GM23248 (cell line): ENCODE measurements at regions not wholly inside any gene's neighbourhood (a gene's known extent, or its start where the extent isn't known, plus 50 kb on each side); places are given as distances from the start of the nearest gene placed in this dataset.

Source experiments
- DNase-seq: peaks from one replicate; pipeline ENCODE4 v3.0.0-alpha.2; 2015
- H2AFZ ChIP-seq: fragments of 200-600 bp; sonication (generic); 2 replicates; pipeline ENCODE4 v1.6.1; 2016; ENCODE audit warnings: antibody characterized with exemption
- H3F3A ChIP-seq: fragments of 200-600 bp; sonication (generic); 2 replicates; pipeline ENCODE4 v1.6.1; 2016; ENCODE audit warnings: mild to moderate bottlenecking, antibody characterized with exemption, mixed run types; ENCODE audit not compliant: insufficient read depth
- H3K27ac ChIP-seq: fragments of 200-600 bp; sonication (generic); 2 replicates; pipeline ENCODE4 v1.5.1; 2016; ENCODE audit warnings: mild to moderate bottlenecking
- H3K27me3 ChIP-seq: fragments of 200-600 bp; sonication (generic); replicated peaks from 2 replicates; pipeline ENCODE4 v1.6.1; 2016; ENCODE audit warnings: mild to moderate bottlenecking; ENCODE audit not compliant: insufficient read depth
- H3K36me3 ChIP-seq: fragments of 200-600 bp; sonication (generic); 2 replicates; pipeline ENCODE4 v1.6.1; 2016; ENCODE audit warnings: low read depth, mild to moderate bottlenecking
- H3K4me1 ChIP-seq: fragments of 200-600 bp; sonication (generic); 2 replicates; pipeline ENCODE4 v1.6.1; 2016; ENCODE audit warnings: mild to moderate bottlenecking; ENCODE audit not compliant: insufficient read depth
- H3K4me2 ChIP-seq: fragments of 200-600 bp; sonication (generic); one replicate; pipeline ENCODE4 v1.6.1; 2016; ENCODE audit warnings: mild to moderate bottlenecking; ENCODE audit not compliant: unreplicated experiment
- H3K4me3 ChIP-seq: fragments of 200-600 bp; sonication (generic); 2 replicates; pipeline ENCODE4 v1.5.1; 2016; ENCODE audit warnings: mild to moderate bottlenecking
- H3K79me2 ChIP-seq: fragments of 200-600 bp; sonication (generic); 2 replicates; pipeline ENCODE4 v1.6.1; 2016; ENCODE audit warnings: mild to moderate bottlenecking; ENCODE audit not compliant: insufficient read depth
- H3K9ac ChIP-seq: fragments of 200-600 bp; sonication (generic); 2 replicates; pipeline ENCODE4 v1.6.1; 2016; ENCODE audit warnings: mild to moderate bottlenecking
- H3K9me2 ChIP-seq: fragments of 200-600 bp; sonication (generic); 2 replicates; pipeline ENCODE4 v1.6.1; 2016; ENCODE audit warnings: mixed run types, mild to moderate bottlenecking, moderate library complexity; ENCODE audit not compliant: insufficient read depth
- H3K9me3 ChIP-seq: fragments of 200-600 bp; sonication (generic); one replicate; pipeline ENCODE4 v1.6.1; 2017; ENCODE audit warnings: low read depth
- H4K20me1 ChIP-seq: fragments of 200-600 bp; sonication (generic); 2 replicates; pipeline ENCODE4 v1.6.0; 2016; ENCODE audit not compliant: insufficient read depth
- EZH2 ChIP-seq: fragments of 200-600 bp; sonication (generic); IDR thresholded peaks from 2 replicates; pipeline ENCODE4 v1.6.1; 2018; ENCODE audit warnings: antibody characterized with exemption, mild to moderate bottlenecking; ENCODE audit not compliant: insufficient read depth, poor library complexity, severe bottlenecking
- EZH2phosphoT487 ChIP-seq: fragments of 200-600 bp; sonication (generic); IDR thresholded peaks from 2 replicates; pipeline ENCODE4 v1.6.1; 2018; ENCODE audit warnings: antibody characterized with exemption, moderate library complexity, mild to moderate bottlenecking, low read depth; ENCODE audit not compliant: insufficient read depth
- WGBS, 2 experiments: methylation state at CpG; one replicate each; pipeline ENCODE4 v1.1.6; 2015 to 2017; ENCODE audit warnings: low lambda C conversion rate in 2 of 2, low coverage in 1 of 2; ENCODE audit errors: missing lambda C conversion rate in 2 of 2; 5-methylcytosine and 5-hydroxymethylcytosine counted together
- in situ Hi-C: fragments of 300-500 bp; cut with MboI; formaldehyde crosslinking; loops from 2 replicates; pipeline ENCODE4 v1.15.0; 2020

GRCh38 chr9:88034964-88035363 lies 60.6 kb upstream of the CDK20 start:
- Histone ChIP-seq H3K4me2 (no peak overlapping the region), H3K9me3 (no peaks in the 10 kb centered on the region), H3K79me2 (no peaks in the 10 kb centered on the region), H3K27me3 (no peaks in the 10 kb centered on the region), H3K4me1 (0 out of 2 replicates have a peak, but pooled peaks cover 5% of the 10 kb centered on the region), H3K9ac (no peak overlapping the region), H2AFZ (no peak overlapping the region), H3K27ac (no peak overlapping the region), H3K4me3 (no peak overlapping the region), H3K9me2 (no peaks in the 10 kb centered on the region), H3K36me3 (no peaks in the 10 kb centered on the region), H4K20me1 (no peaks in the 10 kb centered on the region), H3F3A (no peaks in the 10 kb centered on the region)
- no peak for DNase-seq
- WGBS, 2 experiments: 77 to 82% methylated on average over 4 of the region's 4 CpGs
- TF ChIP-seq EZH2 (no peak), EZH2phosphoT487 (no peak)
- in situ Hi-C loops: no loop called here

GRCh38 chr9:88033359-88033702 lies 59.0 kb upstream of the CDK20 start:
- no peak for TF ChIP-seq EZH2phosphoT487
- no peak for TF ChIP-seq EZH2
- Histone ChIP-seq H3K79me2 (no peaks in the 10 kb centered on the region), H3K27me3 (no peaks in the 10 kb centered on the region), H3K27ac (no peak overlapping the region), H3K4me1 (0 out of 2 replicates have a peak, but pooled peaks cover 5% of the 10 kb centered on the region), H3K9ac (no peak overlapping the region), H3K4me2 (no peak overlapping the region), H2AFZ (no peak overlapping the region), H3K9me3 (no peaks in the 10 kb centered on the region), H3K9me2 (no peaks in the 10 kb centered on the region), H4K20me1 (no peaks in the 10 kb centered on the region), H3F3A (no peaks in the 10 kb centered on the region), H3K36me3 (no peaks in the 10 kb centered on the region), H3K4me3 (no peak overlapping the region)
- no peak for DNase-seq
- in situ Hi-C loops: no loop called here
- WGBS, 2 experiments: 80 to 86% methylated on average over 3 of the region's 3 CpGs

GRCh38 chr9:88028338-88028737 lies 54.0 kb upstream of the CDK20 start:
- Histone ChIP-seq H3K27me3 (no peaks in the 10 kb centered on the region), H3K4me1 (0 out of 2 replicates have a peak, but pooled peaks cover 5% of the 10 kb centered on the region), H3K9me3 (no peaks in the 10 kb centered on the region), H4K20me1 (no peaks in the 10 kb centered on the region), H3K9ac (no peak overlapping the region), H3K4me2 (no peak overlapping the region), H3F3A (no peaks in the 10 kb centered on the region), H3K9me2 (no peaks in the 10 kb centered on the region), H3K4me3 (no peak overlapping the region), H3K27ac (no peak overlapping the region), H2AFZ (no peak overlapping the region), H3K36me3 (no peaks in the 10 kb centered on the region), H3K79me2 (no peaks in the 10 kb centered on the region)
- in situ Hi-C loops: no loop called here
- DNase-seq: no peak
- 91 to 92% methylated on average over 2 of the region's 2 CpGs for WGBS, 2 experiments
- TF ChIP-seq EZH2phosphoT487 (no peak), EZH2 (no peak)

GRCh38 chr9:88026118-88026479 lies 51.8 kb upstream of the CDK20 start:
- H4K20me1 ChIP-seq: no peaks in the 10 kb centered on the region
- TF ChIP-seq EZH2phosphoT487: no peak
- TF ChIP-seq EZH2: no peak
- in situ Hi-C loops: no loop called here
- H3F3A ChIP-seq: no peaks in the 10 kb centered on the region
- no peak for DNase-seq
- H3K27ac ChIP-seq: no peak overlapping the region
- H3K27me3 ChIP-seq: no peaks in the 10 kb centered on the region
- H3K4me1 ChIP-seq: no peaks in the 10 kb centered on the region
- no peaks in the 10 kb centered on the region for H3K36me3 ChIP-seq
- no peak overlapping the region for H3K4me3 ChIP-seq
- WGBS, 2 experiments: 77 to 90% methylated on average over 1 of the region's 1 CpG
- no peaks in the 10 kb centered on the region for H3K9me3 ChIP-seq
- H3K9me2 ChIP-seq: no peaks in the 10 kb centered on the region
- H3K9ac ChIP-seq: no peak overlapping the region
- H2AFZ ChIP-seq: no peak overlapping the region
- no peak overlapping the region for H3K4me2 ChIP-seq
- H3K79me2 ChIP-seq: no peaks in the 10 kb centered on the region

- H3K4me1 ChIP-seq: no peaks in the 10 kb centered on the region
- DNase-seq: no peak
- H3K36me3 ChIP-seq: no peaks in the 10 kb centered on the region
- H2AFZ ChIP-seq: no peak overlapping the region
- 64% methylated on average over 8 of the region's 8 CpGs for WGBS, 2 experiments
- H3K9me2 ChIP-seq: no peaks in the 10 kb centered on the region
- in situ Hi-C loops: no loop called here
- TF ChIP-seq EZH2phosphoT487: no peak
- no peak for TF ChIP-seq EZH2
- H3K79me2 ChIP-seq: no peaks in the 10 kb centered on the region
- H3K27ac ChIP-seq: no peak overlapping the region
- H3K4me2 ChIP-seq: no peak overlapping the region
- H3F3A ChIP-seq: no peaks in the 10 kb centered on the region
- no peaks in the 10 kb centered on the region for H4K20me1 ChIP-seq
- H3K4me3 ChIP-seq: no peak overlapping the region
- no peaks in the 10 kb centered on the region for H3K9me3 ChIP-seq
- H3K27me3 ChIP-seq: no peaks in the 10 kb centered on the region
- H3K9ac ChIP-seq: no peak overlapping the region
Measured at GRCh38 chr9:88025411-88026117, 51.2 kb upstream of the CDK20 start.
